HK-2 (cell line): ENCODE measurements at regions not wholly inside any gene's neighbourhood (a gene's known extent, or its start where the extent isn't known, plus 50 kb on each side); places are given as distances from the start of the nearest gene placed in this dataset.
A peak's percentile ranks its signal among the peaks of the same experiment; 100 is the strongest.

Experiments used
- DNase-seq: peaks from one replicate; pipeline ENCODE4 v3.0.0-alpha.2; 2018; ENCODE audit not compliant: unreplicated experiment

DNA sequence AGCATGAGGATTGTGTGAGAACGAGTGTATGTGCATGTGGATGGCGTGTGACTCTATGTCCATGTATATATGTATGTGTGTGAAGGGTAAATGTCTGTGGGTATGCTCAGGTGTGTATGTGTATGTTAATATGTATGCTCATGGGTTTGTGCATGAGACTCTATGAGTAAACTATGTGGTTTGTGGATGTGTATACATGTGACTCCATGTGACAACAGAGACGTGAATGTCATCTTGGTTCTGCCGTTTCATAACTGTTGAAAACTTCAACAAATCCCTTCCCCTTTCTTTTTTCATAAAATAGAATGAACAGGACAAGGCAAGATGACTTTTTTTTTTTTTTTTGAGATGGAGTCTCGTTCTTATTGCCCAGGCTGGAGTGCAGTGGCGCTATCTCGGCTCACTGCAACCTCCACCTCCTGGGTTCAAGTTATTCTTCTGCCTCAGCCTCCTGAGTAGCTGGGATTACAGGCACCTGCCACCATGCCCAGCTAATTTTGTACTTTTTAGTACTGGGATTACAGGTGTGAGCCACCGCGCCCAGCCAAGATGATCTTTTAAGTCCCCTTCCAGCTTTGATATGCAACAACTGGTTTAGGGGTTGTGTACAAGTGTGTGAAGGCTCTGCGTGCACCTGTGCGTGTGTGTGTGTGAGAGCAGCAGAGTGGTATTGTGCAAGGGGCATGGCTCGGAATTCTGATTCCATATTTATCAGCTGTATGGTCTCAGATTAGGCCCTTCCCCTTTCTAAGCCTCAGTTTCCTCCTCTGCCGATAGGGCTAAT is 106.3 kb downstream of the EBNA1BP2 start:
- no peak for DNase-seq

- DNase-seq: no peak
These were observed 106.5 kb upstream of the SLC2A1 start for GRCh38 chr1:43065191-43065590.

DNA sequence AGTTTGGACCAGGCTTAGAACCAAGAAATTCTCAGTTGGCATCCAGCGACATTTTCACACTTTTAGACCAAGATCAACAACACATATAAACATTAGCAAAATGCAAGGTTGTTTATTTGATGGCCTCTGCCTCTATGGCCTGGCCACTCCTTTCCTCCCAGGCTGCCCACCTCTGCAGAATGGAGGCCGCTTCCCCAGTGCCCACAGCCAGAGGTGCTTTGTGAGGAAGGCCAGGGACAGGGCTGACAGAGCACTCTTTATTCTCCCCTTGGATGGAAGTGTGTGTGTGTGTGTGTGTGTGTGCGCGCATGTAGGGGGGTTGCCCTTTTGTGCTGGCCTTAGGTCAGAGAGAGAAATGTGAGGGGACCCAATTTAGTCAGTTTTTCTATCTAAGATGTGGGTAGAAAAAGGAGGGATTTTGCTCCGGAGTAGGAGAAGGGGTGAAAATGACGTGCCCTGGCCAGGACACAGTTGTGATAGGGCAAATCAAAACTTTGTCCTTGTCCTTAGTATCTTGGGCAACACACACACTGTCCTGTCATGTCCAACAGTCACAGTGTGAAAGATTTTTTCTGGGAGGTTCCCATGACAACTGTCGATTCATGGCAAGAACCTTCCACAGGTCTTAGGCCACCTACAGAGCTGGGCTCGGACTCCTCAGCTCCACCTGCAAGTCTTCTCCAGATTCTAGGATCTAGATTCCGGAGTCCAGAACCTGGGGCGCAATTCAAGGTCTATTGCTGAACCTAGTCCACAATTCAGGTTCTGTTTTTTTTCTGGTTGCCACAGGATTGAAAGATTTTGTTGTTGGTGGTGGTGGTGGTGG is 104.9 kb upstream of the SLC2A1 start:
- DNase-seq: no peak

DNA sequence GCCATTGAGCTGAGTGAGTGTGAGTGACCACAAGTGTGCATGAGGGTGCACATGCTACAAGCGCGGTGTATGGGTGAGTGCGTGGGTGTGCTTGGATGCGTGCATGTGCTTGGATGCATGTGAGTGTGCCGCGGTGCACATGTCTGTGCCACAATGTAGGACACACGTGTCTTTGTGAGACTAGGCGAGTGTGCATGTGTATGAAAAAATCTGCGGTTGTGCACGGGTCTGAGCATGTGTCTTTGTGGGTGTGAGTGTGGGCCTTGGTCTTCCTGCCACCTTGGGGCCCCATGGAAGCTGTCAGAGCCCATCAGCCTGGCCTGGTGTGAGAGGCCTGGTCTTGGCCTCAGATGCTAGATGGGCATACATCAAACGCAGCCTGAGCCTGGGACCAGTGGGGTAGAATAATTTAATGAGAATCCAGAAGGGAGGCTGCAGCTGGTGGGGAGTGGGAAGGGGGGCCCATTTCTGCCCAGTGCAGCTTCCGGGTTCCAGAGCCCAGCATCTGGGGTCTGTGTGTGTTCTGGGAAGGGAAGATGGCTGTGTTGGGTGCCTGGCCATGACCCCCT is 103.9 kb upstream of the SLC2A1 start:
- DNase-seq: no peak

- no peak for DNase-seq
These were observed 103.1 kb upstream of the SLC2A1 start for GRCh38 chr1:43061757-43062156.

GRCh38 chr1:43059640-43060574 is 101.2 kb upstream of the SLC2A1 start:
- no peak for DNase-seq

- peak; percentile 27 for DNase-seq
These were observed 100.1 kb upstream of the SLC2A1 start for GRCh38 chr1:43058545-43059360.

DNA sequence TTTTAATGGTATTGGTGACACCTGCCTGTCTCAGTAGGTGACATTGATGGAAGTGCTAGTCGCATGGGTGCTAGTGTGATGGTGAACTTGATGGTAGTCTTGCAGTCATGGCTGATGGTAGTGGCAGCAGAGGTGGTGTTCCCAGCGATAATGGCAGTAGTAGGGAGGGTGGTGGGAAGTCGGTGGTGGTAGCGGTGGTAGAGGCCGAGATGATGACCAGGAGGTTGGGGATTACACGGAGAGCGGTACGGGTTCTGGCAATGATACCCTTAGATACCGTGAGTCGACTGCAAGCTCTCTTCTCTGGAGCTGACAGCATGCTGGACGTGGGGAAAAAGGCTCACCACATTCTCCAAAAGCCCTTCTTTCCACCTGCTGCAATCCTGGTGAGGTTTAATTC is 99.4 kb upstream of the SLC2A1 start:
- no peak for DNase-seq

DNA sequence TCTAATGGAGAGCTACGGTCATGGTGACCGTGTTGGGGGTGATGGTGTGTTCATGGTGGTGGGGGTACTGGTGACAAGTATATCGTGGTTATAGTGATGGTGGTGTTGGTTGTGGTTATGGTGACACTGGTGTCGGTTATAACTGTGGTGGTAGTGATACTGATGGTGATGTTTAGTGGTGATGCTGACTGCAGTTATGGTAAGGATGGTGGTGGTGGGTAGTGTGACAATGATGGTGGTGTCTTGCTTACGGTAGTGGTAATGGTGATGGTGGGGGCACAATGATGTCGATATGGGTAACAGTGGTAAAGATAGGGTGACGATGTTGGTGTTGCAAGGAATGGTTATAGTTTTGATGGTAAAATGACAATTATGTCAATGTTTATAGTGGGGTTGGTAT is 98.9 kb upstream of the SLC2A1 start:
- no peak for DNase-seq

DNA sequence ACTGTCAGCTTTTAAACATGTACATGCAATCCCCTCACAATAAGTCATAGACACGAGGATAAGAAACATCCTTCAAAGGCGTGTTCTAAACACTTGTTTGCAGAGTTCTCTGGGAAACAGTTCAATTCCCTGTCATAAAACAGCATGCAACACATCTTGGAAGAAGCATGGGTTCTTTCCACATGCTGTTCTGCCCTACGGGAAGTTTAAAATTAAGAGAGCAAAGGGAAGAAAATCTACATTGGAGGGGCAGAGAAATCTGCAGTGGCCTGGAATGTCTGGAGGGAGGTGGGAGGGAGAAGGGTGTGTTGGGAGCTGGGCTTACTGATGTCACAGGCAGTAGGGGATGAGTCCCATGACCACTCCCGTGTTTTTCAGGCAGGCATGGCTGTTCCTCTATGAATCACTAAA is 98.3 kb upstream of the SLC2A1 start:
- no peak for DNase-seq

- DNase-seq: no peak
These were observed 97.8 kb upstream of the SLC2A1 start for GRCh38 chr1:43056460-43056859.

DNA sequence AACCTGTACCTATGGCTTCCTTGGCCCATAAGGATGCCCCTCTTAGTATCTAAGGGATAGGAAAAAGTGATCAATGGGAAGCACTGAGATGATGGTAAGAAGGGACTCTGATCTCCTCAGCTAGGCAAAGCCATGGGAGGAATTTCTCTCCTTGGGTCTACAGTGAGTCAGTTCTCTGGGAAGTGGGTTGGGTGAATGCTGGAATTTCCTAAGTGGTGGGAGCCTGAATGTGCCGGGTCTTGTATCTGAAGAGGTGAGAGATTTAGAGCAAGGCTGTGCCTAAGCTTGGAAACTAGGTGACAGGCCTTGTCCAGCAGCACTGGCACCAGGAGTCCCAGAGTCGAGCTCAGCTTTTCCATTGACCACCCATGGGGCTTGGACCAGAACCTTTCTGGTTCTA is 96.3 kb upstream of the SLC2A1 start:
- no peak for DNase-seq

GRCh38 chr1:43052786-43053439 is 94.2 kb upstream of the SLC2A1 start:
- no peak for DNase-seq

GRCh38 chr1:43052322-43052721 is 93.7 kb upstream of the SLC2A1 start:
- no peak for DNase-seq

DNA sequence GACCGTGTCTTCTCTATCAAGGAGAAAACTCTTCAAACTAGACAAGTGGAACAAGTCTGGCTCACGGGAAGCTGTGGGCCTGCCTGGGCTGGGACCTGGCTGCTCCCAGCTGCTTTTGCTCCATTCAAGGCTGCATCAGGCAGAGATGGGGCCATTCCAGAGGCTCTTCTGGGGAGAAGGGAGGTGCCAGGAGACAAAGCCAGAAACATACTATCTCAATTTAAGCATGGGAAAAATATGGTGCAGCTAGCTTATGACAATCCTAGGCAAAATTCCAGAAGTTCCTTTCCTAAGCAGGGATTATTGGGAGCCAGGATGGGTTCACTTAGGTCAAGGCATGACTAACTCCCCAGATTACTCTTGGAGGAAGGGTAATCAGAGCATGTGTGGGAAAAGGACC is 90.8 kb upstream of the SLC2A1 start:
- DNase-seq: no peak

DNA sequence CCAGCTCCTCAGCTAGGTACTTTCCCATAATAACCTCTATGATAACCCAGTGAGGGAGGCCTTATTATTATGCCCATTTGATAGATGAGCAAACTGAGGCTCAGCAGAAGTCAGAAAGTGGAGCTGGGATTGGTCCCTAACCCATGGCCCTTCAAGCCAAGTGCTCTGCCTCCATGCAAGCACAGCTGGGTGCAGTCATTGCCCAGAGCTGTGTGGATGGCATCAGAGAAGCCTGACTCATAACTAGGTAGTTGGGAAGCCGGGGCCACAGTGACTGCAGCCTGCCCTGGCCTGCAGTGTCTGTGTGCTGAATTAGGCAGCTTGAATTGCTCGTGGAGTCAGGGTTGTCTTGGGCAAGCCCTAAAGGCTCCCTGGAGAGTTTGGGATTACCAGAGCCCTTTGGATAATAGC is 89.9 kb upstream of the SLC2A1 start:
- no peak for DNase-seq

DNA sequence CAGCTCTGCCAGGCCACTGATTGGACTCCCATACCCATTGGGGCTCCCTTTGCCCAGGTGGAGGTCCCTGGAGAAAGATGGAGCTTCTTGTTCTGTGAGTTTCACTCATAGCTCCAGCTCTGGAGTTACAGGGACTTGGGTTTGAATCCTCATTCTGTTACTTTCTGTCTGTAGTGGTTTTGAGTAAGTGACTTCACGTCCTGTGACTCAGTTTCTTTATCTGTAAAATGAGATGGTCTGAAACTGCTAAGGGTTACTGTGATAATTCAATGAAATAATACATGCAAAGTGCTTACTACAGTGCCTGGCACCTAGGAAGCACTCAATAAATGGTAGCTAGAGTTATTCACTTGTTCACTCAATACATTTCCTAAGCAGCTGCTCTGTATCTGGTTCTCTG is 88.5 kb upstream of the SLC2A1 start:
- DNase-seq: no peak

DNA sequence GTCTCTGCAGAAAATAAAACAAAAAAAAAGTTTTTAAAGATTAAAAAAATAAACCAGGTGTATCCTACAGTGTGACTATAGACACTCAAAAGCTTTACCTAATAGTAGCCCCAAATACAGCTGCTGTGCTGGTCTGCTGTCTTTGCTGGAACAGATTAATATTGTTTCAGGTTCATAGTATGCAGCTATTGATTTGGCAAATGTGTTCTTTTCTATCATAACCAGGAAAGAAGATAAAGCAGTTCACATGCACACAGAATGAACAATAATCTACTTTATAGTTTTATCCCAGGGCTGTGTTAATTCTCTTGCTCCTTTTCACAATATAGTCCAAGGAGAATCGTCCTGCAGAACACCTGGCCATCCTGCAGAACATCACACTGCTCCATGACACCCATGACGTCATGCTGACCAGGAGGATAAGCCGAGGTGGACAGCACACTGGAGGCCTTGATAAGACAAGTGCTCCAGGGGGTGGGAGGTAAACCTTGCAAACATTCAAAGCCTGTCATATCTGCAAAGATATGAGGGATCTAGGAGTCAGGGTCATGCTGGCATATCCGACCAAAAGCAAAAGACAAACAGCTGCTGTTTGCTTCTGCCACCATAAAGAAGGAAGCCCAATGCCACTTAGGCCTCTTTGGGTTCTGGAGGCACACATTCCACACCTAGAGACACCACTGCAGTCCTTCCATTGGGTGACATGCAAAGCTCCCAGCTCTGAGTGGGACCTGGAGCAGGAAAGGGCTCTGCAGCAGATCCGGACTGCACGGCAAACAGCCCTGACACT is 86.1 kb upstream of the SLC2A1 start:
- no peak for DNase-seq

- no peak for DNase-seq
These were observed 85.0 kb upstream of the SLC2A1 start for GRCh38 chr1:43043695-43044094.
